GM21528 (cell line): ENCODE measurements at regions not wholly inside any gene's neighbourhood (a gene's known extent, or its start where the extent isn't known, plus 50 kb on each side); places are given as distances from the start of the nearest gene placed in this dataset.

Experiments
- ATAC-seq: cut with Tn5 transposase; IDR thresholded peaks from one replicate; pipeline ENCODE4 v1.9.1; 2021; ENCODE audit warnings: mild to moderate bottlenecking, moderate library complexity; ENCODE audit not compliant: unreplicated experiment, low FRiP score

GRCh38 chr15:69648775-69649735, 196.4 kb downstream of the RPLP1 start:
- ATAC-seq, result no peak

- no peak for ATAC-seq
Measured at GRCh38 chr15:69652293-69652692, 199.7 kb downstream of the RPLP1 start.

- ATAC-seq, result no peak
Measured at GRCh38 chr15:69652751-69653305, 200.2 kb downstream of the RPLP1 start.

- no peak for ATAC-seq
Measured at GRCh38 chr15:69653306-69653705, 200.7 kb downstream of the RPLP1 start.

- ATAC-seq, result no peak
Measured at GRCh38 chr15:69653846-69654245, 201.2 kb downstream of the RPLP1 start.

GRCh38 chr15:69656271-69657030, 203.8 kb downstream of the RPLP1 start:
- ATAC-seq, result no peak

GRCh38 chr15:69657626-69658025, 205.0 kb downstream of the RPLP1 start:
- no peak for ATAC-seq

- no peak for ATAC-seq
Measured at GRCh38 chr15:69658411-69658945, 205.9 kb downstream of the RPLP1 start.

- ATAC-seq, result no peak
Measured at GRCh38 chr15:69659454-69660050, 206.9 kb downstream of the RPLP1 start.

- no peak for ATAC-seq
Measured at GRCh38 chr15:69660114-69660513, 207.5 kb downstream of the RPLP1 start.

- no peak for ATAC-seq
Measured at GRCh38 chr15:69660658-69661405, 208.2 kb downstream of the RPLP1 start.

GRCh38 chr15:69661446-69661845, 208.8 kb downstream of the RPLP1 start:
- ATAC-seq, result no peak

- ATAC-seq, result no peak
Measured at GRCh38 chr15:69661871-69662644, 209.4 kb downstream of the RPLP1 start.

- ATAC-seq, result no peak
Measured at GRCh38 chr15:69662645-69663000, 210.0 kb downstream of the RPLP1 start.

- ATAC-seq, result no peak
Measured at GRCh38 chr15:69663441-69663840, 210.8 kb downstream of the RPLP1 start.

- no peak for ATAC-seq
Measured at GRCh38 chr15:69663982-69664381, 211.4 kb downstream of the RPLP1 start.

- no peak for ATAC-seq
Measured at GRCh38 chr15:69664572-69665571, 212.3 kb downstream of the RPLP1 start.

GRCh38 chr15:69665641-69666111, 213.1 kb downstream of the RPLP1 start:
- ATAC-seq, result no peak
